ENCODE measurements at regions not wholly inside any gene's neighbourhood (a gene's known extent, or its start where the extent isn't known, plus 50 kb on each side); places are given as distances from the start of the nearest gene placed in this dataset.

- CTCF ChIA-PET: interaction anchor here (0.8 to 2.6 kb wide), 18 partner anchors 9 to 110 kb away, joined by 3 to 21 read pairs (median 6); no protein-coding TSS in a partner anchor
- H3K4me1 Mint-ChIP-seq: peaks cover 83 to 100% (median 95%) of the 10 kb centered on the region in 7 donors
- ATAC-seq (peak; percentile 73), DNase-seq (peak in 8 of 9 donors; percentile 71 to 91 (median 90))
- no peaks in the 10 kb centered on the region for H3K27me3 Mint-ChIP-seq
- H3K9me3 ChIP-seq (ENCODE audit: control insufficient read depth in 2 of 3, low read length in 3 of 3): no peaks in the 10 kb centered on the region
- POLR2A ChIA-PET: interaction anchor here (0.9 to 66.9 kb wide), 18 partner anchors 16 to 705 kb away, joined by 3 to 3353 read pairs (median 5); partner anchors contain the start of genes TMC6 and TNRC6C
- peaks cover 0 to 21% (median 0%) of the 10 kb centered on the region in 5 donors for H3K36me3 Mint-ChIP-seq
- H3K4me3 Mint-ChIP-seq: peak overlapping the region; percentile 79 to 98 (median 88)
- peak overlapping the region; percentile 93 to 100 (median 99) for H3K27ac Mint-ChIP-seq
- no peaks in the 10 kb centered on the region for H3K36me3 ChIP-seq (ENCODE audit: control insufficient read depth in 2 of 3, insufficient read depth in 3 of 3, low read length in 3 of 3)
- intact Hi-C loops (cut with micrococcal nuclease): loop anchor here (1.0 to 10.0 kb wide), 11 partner anchors 10 to 1313 kb away; partner anchors contain the start of genes MFSD11 (in 1 of the 2) and SRSF2 (in 1 of the 2)
- no peaks in the 10 kb centered on the region for H3K27me3 ChIP-seq (ENCODE audit: control insufficient read depth in 2 of 2, insufficient read depth in 2 of 2, low read length in 2 of 2)
- H3K9me3 Mint-ChIP-seq: peaks cover 0 to 9% (median 0%) of the 10 kb centered on the region in 11 donors
- H3K27ac ChIP-seq (ENCODE audit: low read depth, low read length): peak overlapping the region; percentile 92
- peaks cover 98 to 99% of the 10 kb centered on the region in 2 donors for H3K4me1 ChIP-seq (ENCODE audit: control insufficient read depth in 2 of 2, insufficient read depth in 2 of 2, low read length in 2 of 2)
- H3K4me3 ChIP-seq (ENCODE audit: low read length): peak overlapping the region; percentile 44
Observed at GRCh38 chr17:77441130-77441920, 300.6 kb downstream of the SEC14L1 start.

- H3K27me3 Mint-ChIP-seq: no peaks in the 10 kb centered on the region
- peaks cover 83 to 100% (median 95%) of the 10 kb centered on the region in 7 donors for H3K4me1 Mint-ChIP-seq
- DNase-seq: no peak
- Histone ChIP-seq H3K4me3 (ENCODE audit: low read length) (peak overlapping the region; percentile 44), H3K27ac (ENCODE audit: low read depth, low read length) (peak overlapping the region; percentile 92), H3K4me1 (ENCODE audit: control insufficient read depth in 2 of 2, insufficient read depth in 2 of 2, low read length in 2 of 2) (peaks cover 98 to 99% of the 10 kb centered on the region in 2 donors), H3K9me3 (ENCODE audit: control insufficient read depth in 2 of 3, low read length in 3 of 3) (no peaks in the 10 kb centered on the region), H3K27me3 (ENCODE audit: control insufficient read depth in 2 of 2, insufficient read depth in 2 of 2, low read length in 2 of 2) (no peaks in the 10 kb centered on the region), H3K36me3 (ENCODE audit: control insufficient read depth in 2 of 3, insufficient read depth in 3 of 3, low read length in 3 of 3) (no peaks in the 10 kb centered on the region)
- ATAC-seq: no peak
- ChIA-PET POLR2A (interaction anchor here (1.1 to 66.9 kb wide), 12 partner anchors 17 to 705 kb away, joined by 3 to 3353 read pairs (median 8); partner anchors contain the start of genes TMC6 and TNRC6C), CTCF (interaction anchor here (1.0 to 4.6 kb wide), 16 partner anchors 9 to 110 kb away, joined by 3 to 21 read pairs (median 8); no protein-coding TSS in a partner anchor)
- peaks cover 0 to 9% (median 0%) of the 10 kb centered on the region in 11 donors for H3K9me3 Mint-ChIP-seq
- intact Hi-C loops (cut with micrococcal nuclease): loop anchor here (1.0 to 10.0 kb wide), 11 partner anchors 9 to 1313 kb away; partner anchors contain the start of genes MFSD11 (in 1 of the 2) and SRSF2 (in 1 of the 2)
- H3K4me3 Mint-ChIP-seq: peak overlapping the region; percentile 79 to 98 (median 88)
- H3K27ac Mint-ChIP-seq: peak overlapping the region; percentile 93 to 100 (median 99)
- H3K36me3 Mint-ChIP-seq: peaks cover 0 to 21% (median 0%) of the 10 kb centered on the region in 5 donors
Observed at GRCh38 chr17:77441940-77442339, 301.2 kb downstream of the SEC14L1 start.

GRCh38 chr17:77442976-77443747 is 302.4 kb downstream of the SEC14L1 start:
- Mint-ChIP-seq H3K4me1 (peaks cover 80 to 100% (median 95%) of the 10 kb centered on the region in 7 donors), H3K27ac (peak overlapping the region; percentile 93 to 100 (median 99)), H3K9me3 (peaks cover 0 to 9% (median 0%) of the 10 kb centered on the region in 11 donors), H3K36me3 (peaks cover 0 to 28% (median 0%) of the 10 kb centered on the region in 5 donors), H3K4me3 (peak overlapping the region; percentile 77 to 98 (median 86)), H3K27me3 (no peaks in the 10 kb centered on the region)
- ATAC-seq (no peak), DNase-seq (no peak)
- CTCF ChIA-PET: interaction anchor here (0.8 to 4.6 kb wide), 5 partner anchors 10 to 61 kb away, joined by 3 to 21 read pairs (median 4); no protein-coding TSS in a partner anchor
- H3K9me3 ChIP-seq (ENCODE audit: control insufficient read depth in 2 of 3, low read length in 3 of 3): no peaks in the 10 kb centered on the region
- no peaks in the 10 kb centered on the region for H3K27me3 ChIP-seq (ENCODE audit: control insufficient read depth in 2 of 2, insufficient read depth in 2 of 2, low read length in 2 of 2)
- H3K4me1 ChIP-seq (ENCODE audit: control insufficient read depth in 2 of 2, insufficient read depth in 2 of 2, low read length in 2 of 2): peaks cover 95 to 96% of the 10 kb centered on the region in 2 donors
- H3K4me3 ChIP-seq (ENCODE audit: low read length): peak overlapping the region; percentile 2
- H3K27ac ChIP-seq (ENCODE audit: low read depth, low read length): peak overlapping the region; percentile 92
- POLR2A ChIA-PET: interaction anchor here (0.6 to 66.9 kb wide), 12 partner anchors 18 to 911 kb away, joined by 3 to 3353 read pairs (median 5); partner anchors contain the start of genes TMC8 and TNRC6C
- H3K36me3 ChIP-seq (ENCODE audit: control insufficient read depth in 2 of 3, insufficient read depth in 3 of 3, low read length in 3 of 3): no peaks in the 10 kb centered on the region
- intact Hi-C loops (cut with micrococcal nuclease): loop anchor here (5.0 to 10.0 kb wide), 4 partner anchors 111 to 1312 kb away; partner anchors contain the start of genes MFSD11 (in 1 of the 2) and SRSF2 (in 1 of the 2)

- intact Hi-C loops (cut with micrococcal nuclease): loop anchor here (5.0 to 10.0 kb wide), 4 partner anchors 112 to 1311 kb away; partner anchors contain the start of genes MFSD11 (in 1 of the 2) and SRSF2 (in 1 of the 2)
- H3K4me1 Mint-ChIP-seq: peaks cover 74 to 100% (median 93%) of the 10 kb centered on the region in 7 donors
- H3K27me3 ChIP-seq (ENCODE audit: control insufficient read depth in 2 of 2, insufficient read depth in 2 of 2, low read length in 2 of 2): no peaks in the 10 kb centered on the region
- ATAC-seq (no peak), DNase-seq (no peak)
- H3K4me1 ChIP-seq (ENCODE audit: control insufficient read depth in 2 of 2, insufficient read depth in 2 of 2, low read length in 2 of 2): peaks cover 92 to 93% of the 10 kb centered on the region in 2 donors
- ChIA-PET POLR2A (interaction anchor here (0.6 to 66.9 kb wide), 14 partner anchors 18 to 910 kb away, joined by 3 to 3353 read pairs (median 7); partner anchors contain the start of genes TMC8 and TNRC6C), CTCF (interaction anchor here (0.8 to 4.6 kb wide), 6 partner anchors 9 to 22 kb away, joined by 3 to 21 read pairs (median 4); no protein-coding TSS in a partner anchor)
- peak overlapping the region; percentile 92 for H3K27ac ChIP-seq (ENCODE audit: low read depth, low read length)
- peak overlapping the region; percentile 36 for H3K4me3 ChIP-seq (ENCODE audit: low read length)
- H3K4me3 Mint-ChIP-seq: peak overlapping the region; percentile 77 to 98 (median 86)
- peaks cover 0 to 27% (median 0%) of the 10 kb centered on the region in 5 donors for H3K36me3 Mint-ChIP-seq
- H3K9me3 ChIP-seq (ENCODE audit: control insufficient read depth in 2 of 3, low read length in 3 of 3): no peaks in the 10 kb centered on the region
- H3K9me3 Mint-ChIP-seq: peaks cover 0 to 9% (median 0%) of the 10 kb centered on the region in 11 donors
- no peaks in the 10 kb centered on the region for H3K27me3 Mint-ChIP-seq
- no peaks in the 10 kb centered on the region for H3K36me3 ChIP-seq (ENCODE audit: control insufficient read depth in 2 of 3, insufficient read depth in 3 of 3, low read length in 3 of 3)
- H3K27ac Mint-ChIP-seq: peak overlapping the region; percentile 93 to 100 (median 99)
Observed at GRCh38 chr17:77443748-77444260, 303.0 kb downstream of the SEC14L1 start.

GRCh38 chr17:77444628-77444983 is 303.8 kb downstream of the SEC14L1 start:
- Histone ChIP-seq H3K36me3 (ENCODE audit: control insufficient read depth in 2 of 3, insufficient read depth in 3 of 3, low read length in 3 of 3) (no peaks in the 10 kb centered on the region), H3K27me3 (ENCODE audit: control insufficient read depth in 2 of 2, insufficient read depth in 2 of 2, low read length in 2 of 2) (no peaks in the 10 kb centered on the region), H3K4me1 (ENCODE audit: control insufficient read depth in 2 of 2, insufficient read depth in 2 of 2, low read length in 2 of 2) (peaks cover 90 to 93% of the 10 kb centered on the region in 2 donors), H3K9me3 (ENCODE audit: control insufficient read depth in 2 of 3, low read length in 3 of 3) (no peaks in the 10 kb centered on the region), H3K4me3 (ENCODE audit: low read length) (peak overlapping the region; percentile 36), H3K27ac (ENCODE audit: low read depth, low read length) (peak overlapping the region; percentile 92)
- peaks cover 0 to 29% (median 0%) of the 10 kb centered on the region in 5 donors for H3K36me3 Mint-ChIP-seq
- no peak for ATAC-seq
- peaks cover 0 to 9% (median 0%) of the 10 kb centered on the region in 11 donors for H3K9me3 Mint-ChIP-seq
- H3K4me3 Mint-ChIP-seq: peak overlapping the region; percentile 77 to 98 (median 86)
- H3K27ac Mint-ChIP-seq: peak overlapping the region; percentile 93 to 100 (median 99)
- no peaks in the 10 kb centered on the region for H3K27me3 Mint-ChIP-seq
- intact Hi-C loops (cut with micrococcal nuclease): loop anchor here (5.0 to 10.0 kb wide), 4 partner anchors 112 to 1310 kb away; partner anchors contain the start of genes MFSD11 (in 1 of the 2) and SRSF2 (in 1 of the 2)
- POLR2A ChIA-PET: interaction anchor here (0.6 to 66.9 kb wide), 24 partner anchors 17 to 1327 kb away, joined by 3 to 3353 read pairs (median 4); partner anchors contain the start of genes TMC6, TMC8 and TNRC6C
- CTCF ChIA-PET: interaction anchor here (0.5 to 4.6 kb wide), 12 partner anchors 8 to 723 kb away, joined by 3 to 21 read pairs (median 4); no protein-coding TSS in a partner anchor
- H3K4me1 Mint-ChIP-seq: peaks cover 73 to 100% (median 93%) of the 10 kb centered on the region in 7 donors
- DNase-seq: no peak
